GM23338 (cell line): ENCODE measurements at regions not wholly inside any gene's neighbourhood (a gene's known extent, or its start where the extent isn't known, plus 50 kb on each side); places are given as distances from the start of the nearest gene placed in this dataset.
A peak's percentile ranks its signal among the peaks of the same experiment; 100 is the strongest.

Experiments
- ATAC-seq: fragments of 200-7000 bp; cut with Tn5 transposase; 3 replicates; pipeline ENCODE4 v1.9.1; 2020
- DNase-seq: peaks from one replicate; pipeline ENCODE4 v3.0.0-alpha.2; 2015; ENCODE audit warnings: low spot score
- H2AFZ ChIP-seq: fragments of 200-600 bp; sonication (generic); 2 replicates; pipeline ENCODE4 v1.8.0; 2016; ENCODE audit warnings: antibody characterized with exemption, mild to moderate bottlenecking, moderate library complexity
- H3F3A ChIP-seq: fragments of 200-600 bp; sonication (generic); replicated peaks from 2 replicates; pipeline ENCODE4 v1.8.0; 2017; ENCODE audit warnings: antibody characterized with exemption, mixed run types, low read depth
- H3K27ac ChIP-seq: fragments of 200-600 bp; sonication (generic); 2 replicates; pipeline ENCODE4 v1.6.1; 2016; ENCODE audit warnings: low read depth
- H3K27me3 ChIP-seq: fragments of 200-600 bp; sonication (generic); 2 replicates; pipeline ENCODE4 v1.8.0; 2016; ENCODE audit warnings: mild to moderate bottlenecking, mixed run types, moderate library complexity; ENCODE audit not compliant: insufficient read depth
- H3K36me3 ChIP-seq: fragments of 200-600 bp; sonication (generic); 2 replicates; pipeline ENCODE4 v1.8.0; 2016; ENCODE audit warnings: mild to moderate bottlenecking; ENCODE audit not compliant: insufficient read depth
- H3K4me1 ChIP-seq: fragments of 200-600 bp; sonication (generic); 2 replicates; pipeline ENCODE4 v1.8.0; 2016; ENCODE audit warnings: mild to moderate bottlenecking, moderate library complexity; ENCODE audit not compliant: insufficient read depth
- H3K4me2 ChIP-seq: fragments of 200-600 bp; sonication (generic); 2 replicates; pipeline ENCODE4 v1.7.1; 2017; ENCODE audit warnings: mixed run types
- H3K4me3 ChIP-seq: fragments of 200-600 bp; sonication (generic); 2 replicates; pipeline ENCODE4 v1.6.1; 2016; ENCODE audit warnings: mixed run types
- H3K79me2 ChIP-seq: fragments of 200-600 bp; sonication (generic); replicated peaks from 2 replicates; pipeline ENCODE4 v1.8.0; 2017; ENCODE audit warnings: mild to moderate bottlenecking; ENCODE audit not compliant: insufficient read depth
- H3K9me2 ChIP-seq: fragments of 200-600 bp; sonication (generic); 2 replicates; pipeline ENCODE4 v1.8.0; 2017; ENCODE audit not compliant: insufficient read depth
- H4K20me1 ChIP-seq: fragments of 200-600 bp; sonication (generic); replicated peaks from 2 replicates; pipeline ENCODE4 v1.8.0; 2017; ENCODE audit warnings: mild to moderate bottlenecking; ENCODE audit not compliant: insufficient read depth
- H3K27ac Mint-ChIP-seq: 2 replicates; pipeline ENCODE4 v1.8.0; 2020; ENCODE audit warnings: inconsistent platforms, mild to moderate bottlenecking, moderate library complexity, mixed read lengths
- H3K27me3 Mint-ChIP-seq: 3 replicates; pipeline ENCODE4 v1.8.0; 2022; ENCODE audit warnings: low read depth, mild to moderate bottlenecking, moderate library complexity, mixed read lengths, inconsistent platforms; ENCODE audit not compliant: insufficient read depth, poor library complexity
- H3K36me3 Mint-ChIP-seq: 3 replicates; pipeline ENCODE4 v1.8.0; 2021; ENCODE audit warnings: low read depth, mild to moderate bottlenecking, inconsistent platforms, moderate library complexity, mixed read lengths
- H3K4me1 Mint-ChIP-seq: 3 replicates; pipeline ENCODE4 v1.8.0; 2020; ENCODE audit warnings: mild to moderate bottlenecking, inconsistent platforms, mixed read lengths
- H3K4me3 Mint-ChIP-seq: 3 replicates; pipeline ENCODE4 v1.8.0; 2021; ENCODE audit warnings: moderate library complexity, mild to moderate bottlenecking, inconsistent platforms, mixed read lengths
- H3K9me3 Mint-ChIP-seq: 3 replicates; pipeline ENCODE4 v1.8.0; 2020; ENCODE audit warnings: moderate library complexity, mild to moderate bottlenecking, inconsistent platforms, mixed read lengths
- CREB1 ChIP-seq: fragments of 250-450 bp; sonication (Bioruptor Pico); IDR thresholded peaks from 2 replicates; pipeline ENCODE4 v1.5.0; 2020; ENCODE audit warnings: low read depth, mild to moderate bottlenecking, moderate library complexity
- EZH2 ChIP-seq: fragments of 200-600 bp; sonication (generic); IDR thresholded peaks from one replicate; pipeline ENCODE4 v1.8.0; 2017; ENCODE audit warnings: antibody characterized with exemption, mild to moderate bottlenecking, low read depth; ENCODE audit not compliant: unreplicated experiment
- EZH2phosphoT487 ChIP-seq: fragments of 200-600 bp; sonication (generic); IDR thresholded peaks from one replicate; pipeline ENCODE4 v1.8.1; 2018; ENCODE audit warnings: antibody characterized with exemption; ENCODE audit not compliant: unreplicated experiment
- NANOG ChIP-seq: IDR thresholded peaks from 2 replicates; pipeline ENCODE4 v1.6.1; 2016; ENCODE audit warnings: antibody characterized with exemption, borderline replicate concordance
- POLR2AphosphoS5 ChIP-seq: IDR thresholded peaks from 2 replicates; pipeline ENCODE4 v1.6.1; 2016; ENCODE audit warnings: antibody characterized with exemption, low read depth
- REST ChIP-seq: IDR thresholded peaks from one replicate; pipeline ENCODE4 v1.6.1; 2018; ENCODE audit warnings: antibody characterized with exemption; ENCODE audit not compliant: unreplicated experiment
- ZNF114 ChIP-seq: fragments of 250-450 bp; sonication (Bioruptor Pico); IDR thresholded peaks from 2 replicates; pipeline ENCODE4 v1.5.0; 2020; ENCODE audit warnings: mild to moderate bottlenecking, moderate library complexity
- TF ChIP-seq, protein P1 (sequence below): fragments of 250-450 bp; sonication (Bioruptor Pico); IDR thresholded peaks from 2 replicates; pipeline ENCODE4 v1.5.0; 2020; ENCODE audit warnings: mild to moderate bottlenecking, moderate library complexity
- TF ChIP-seq, protein P2 (sequence below): IDR thresholded peaks from 2 replicates; pipeline ENCODE4 v1.6.1; 2016; ENCODE audit warnings: antibody characterized with exemption
- TF ChIP-seq, protein P3 (sequence below), 2 experiments: fragments of 200-600 bp in 1 of 2; sonication (generic) in 1 of 2; conservative IDR thresholded peaks; 2 replicates each; pipeline versions ENCODE4 v1.5.1 to v1.6.1; 2016 to 2017; ENCODE audit warnings: antibody characterized with exemption in 2 of 2, low read depth in 2 of 2, mild to moderate bottlenecking in 2 of 2, moderate library complexity in 1 of 2

- Histone ChIP-seq H2AFZ (no peak overlapping the region), H3K4me2 (no peak overlapping the region), H4K20me1 (no peaks in the 10 kb centered on the region), H3K4me3 (no peak overlapping the region), H3K27me3 (no peaks in the 10 kb centered on the region), H3K27ac (no peak overlapping the region), H3K36me3 (no peaks in the 10 kb centered on the region), H3K9me2 (no peaks in the 10 kb centered on the region), H3K4me1 (0 out of 2 replicates have a peak, but pooled peaks cover 4% of the 10 kb centered on the region), H3F3A (no peaks in the 10 kb centered on the region), H3K79me2 (no peaks in the 10 kb centered on the region)
- Mint-ChIP-seq H3K4me1 (peaks cover 17% of the 10 kb centered on the region), H3K4me3 (no peak overlapping the region), H3K27me3 (no peaks in the 10 kb centered on the region), H3K27ac (peak overlapping the region; percentile 19; the same call in 1 of the 2 replicates), H3K9me3 (no peaks in the 10 kb centered on the region), H3K36me3 (no peaks in the 10 kb centered on the region)
- ATAC-seq (no peak), DNase-seq (no peak)
- no peak for TF ChIP-seq EZH2phosphoT487
These were observed 1495.2 kb upstream of the C9orf72 start for GRCh38 chr9:29068461-29068860.

- no peaks in the 10 kb centered on the region for H3F3A ChIP-seq
- no peak overlapping the region for H3K4me3 Mint-ChIP-seq
- no peak overlapping the region for H3K27ac Mint-ChIP-seq
- H3K9me2 ChIP-seq = no peaks in the 10 kb centered on the region
- no peak overlapping the region for H3K4me2 ChIP-seq
- H3K36me3 Mint-ChIP-seq = no peaks in the 10 kb centered on the region
- no peaks in the 10 kb centered on the region for H3K79me2 ChIP-seq
- H4K20me1 ChIP-seq = no peaks in the 10 kb centered on the region
- no peaks in the 10 kb centered on the region for H3K27me3 Mint-ChIP-seq
- no peak for DNase-seq
- H3K9me3 Mint-ChIP-seq = no peaks in the 10 kb centered on the region
- peaks cover 17% of the 10 kb centered on the region for H3K4me1 Mint-ChIP-seq
- no peaks in the 10 kb centered on the region for H3K36me3 ChIP-seq
- no peak overlapping the region for H2AFZ ChIP-seq
- no peak for ATAC-seq
- H3K27ac ChIP-seq = no peak overlapping the region
- no peak overlapping the region for H3K4me3 ChIP-seq
- H3K4me1 ChIP-seq = 0 out of 2 replicates have a peak, but pooled peaks cover 4% of the 10 kb centered on the region
- no peaks in the 10 kb centered on the region for H3K27me3 ChIP-seq
- TF ChIP-seq CREB1 (CRISPR knock-in tag) = no peak
- TF ChIP-seq, protein P1, sequence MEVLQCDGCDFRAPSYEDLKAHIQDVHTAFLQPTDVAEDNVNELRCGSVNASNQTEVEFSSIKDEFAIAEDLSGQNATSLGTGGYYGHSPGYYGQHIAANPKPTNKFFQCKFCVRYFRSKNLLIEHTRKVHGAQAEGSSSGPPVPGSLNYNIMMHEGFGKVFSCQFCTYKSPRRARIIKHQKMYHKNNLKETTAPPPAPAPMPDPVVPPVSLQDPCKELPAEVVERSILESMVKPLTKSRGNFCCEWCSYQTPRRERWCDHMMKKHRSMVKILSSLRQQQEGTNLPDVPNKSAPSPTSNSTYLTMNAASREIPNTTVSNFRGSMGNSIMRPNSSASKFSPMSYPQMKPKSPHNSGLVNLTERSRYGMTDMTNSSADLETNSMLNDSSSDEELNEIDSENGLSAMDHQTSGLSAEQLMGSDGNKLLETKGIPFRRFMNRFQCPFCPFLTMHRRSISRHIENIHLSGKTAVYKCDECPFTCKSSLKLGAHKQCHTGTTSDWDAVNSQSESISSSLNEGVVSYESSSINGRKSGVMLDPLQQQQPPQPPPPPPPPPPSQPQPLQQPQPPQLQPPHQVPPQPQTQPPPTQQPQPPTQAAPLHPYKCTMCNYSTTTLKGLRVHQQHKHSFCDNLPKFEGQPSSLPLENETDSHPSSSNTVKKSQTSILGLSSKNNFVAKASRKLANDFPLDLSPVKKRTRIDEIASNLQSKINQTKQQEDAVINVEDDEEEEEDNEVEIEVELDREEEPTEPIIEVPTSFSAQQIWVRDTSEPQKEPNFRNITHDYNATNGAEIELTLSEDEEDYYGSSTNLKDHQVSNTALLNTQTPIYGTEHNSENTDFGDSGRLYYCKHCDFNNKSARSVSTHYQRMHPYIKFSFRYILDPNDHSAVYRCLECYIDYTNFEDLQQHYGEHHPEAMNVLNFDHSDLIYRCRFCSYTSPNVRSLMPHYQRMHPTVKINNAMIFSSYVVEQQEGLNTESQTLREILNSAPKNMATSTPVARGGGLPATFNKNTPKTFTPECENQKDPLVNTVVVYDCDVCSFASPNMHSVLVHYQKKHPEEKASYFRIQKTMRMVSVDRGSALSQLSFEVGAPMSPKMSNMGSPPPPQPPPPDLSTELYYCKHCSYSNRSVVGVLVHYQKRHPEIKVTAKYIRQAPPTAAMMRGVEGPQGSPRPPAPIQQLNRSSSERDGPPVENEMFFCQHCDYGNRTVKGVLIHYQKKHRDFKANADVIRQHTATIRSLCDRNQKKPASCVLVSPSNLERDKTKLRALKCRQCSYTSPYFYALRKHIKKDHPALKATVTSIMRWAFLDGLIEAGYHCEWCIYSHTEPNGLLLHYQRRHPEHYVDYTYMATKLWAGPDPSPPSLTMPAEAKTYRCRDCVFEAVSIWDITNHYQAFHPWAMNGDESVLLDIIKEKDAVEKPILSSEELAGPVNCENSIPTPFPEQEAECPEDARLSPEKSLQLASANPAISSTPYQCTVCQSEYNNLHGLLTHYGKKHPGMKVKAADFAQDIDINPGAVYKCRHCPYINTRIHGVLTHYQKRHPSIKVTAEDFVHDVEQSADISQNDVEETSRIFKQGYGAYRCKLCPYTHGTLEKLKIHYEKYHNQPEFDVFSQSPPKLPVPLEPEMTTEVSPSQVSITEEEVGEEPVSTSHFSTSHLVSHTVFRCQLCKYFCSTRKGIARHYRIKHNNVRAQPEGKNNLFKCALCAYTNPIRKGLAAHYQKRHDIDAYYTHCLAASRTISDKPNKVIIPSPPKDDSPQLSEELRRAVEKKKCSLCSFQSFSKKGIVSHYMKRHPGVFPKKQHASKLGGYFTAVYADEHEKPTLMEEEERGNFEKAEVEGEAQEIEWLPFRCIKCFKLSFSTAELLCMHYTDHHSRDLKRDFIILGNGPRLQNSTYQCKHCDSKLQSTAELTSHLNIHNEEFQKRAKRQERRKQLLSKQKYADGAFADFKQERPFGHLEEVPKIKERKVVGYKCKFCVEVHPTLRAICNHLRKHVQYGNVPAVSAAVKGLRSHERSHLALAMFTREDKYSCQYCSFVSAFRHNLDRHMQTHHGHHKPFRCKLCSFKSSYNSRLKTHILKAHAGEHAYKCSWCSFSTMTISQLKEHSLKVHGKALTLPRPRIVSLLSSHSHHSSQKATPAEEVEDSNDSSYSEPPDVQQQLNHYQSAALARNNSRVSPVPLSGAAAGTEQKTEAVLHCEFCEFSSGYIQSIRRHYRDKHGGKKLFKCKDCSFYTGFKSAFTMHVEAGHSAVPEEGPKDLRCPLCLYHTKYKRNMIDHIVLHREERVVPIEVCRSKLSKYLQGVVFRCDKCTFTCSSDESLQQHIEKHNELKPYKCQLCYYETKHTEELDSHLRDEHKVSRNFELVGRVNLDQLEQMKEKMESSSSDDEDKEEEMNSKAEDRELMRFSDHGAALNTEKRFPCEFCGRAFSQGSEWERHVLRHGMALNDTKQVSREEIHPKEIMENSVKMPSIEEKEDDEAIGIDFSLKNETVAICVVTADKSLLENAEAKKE = no peak
- TF ChIP-seq NANOG = no peak
- TF ChIP-seq, protein P2, sequence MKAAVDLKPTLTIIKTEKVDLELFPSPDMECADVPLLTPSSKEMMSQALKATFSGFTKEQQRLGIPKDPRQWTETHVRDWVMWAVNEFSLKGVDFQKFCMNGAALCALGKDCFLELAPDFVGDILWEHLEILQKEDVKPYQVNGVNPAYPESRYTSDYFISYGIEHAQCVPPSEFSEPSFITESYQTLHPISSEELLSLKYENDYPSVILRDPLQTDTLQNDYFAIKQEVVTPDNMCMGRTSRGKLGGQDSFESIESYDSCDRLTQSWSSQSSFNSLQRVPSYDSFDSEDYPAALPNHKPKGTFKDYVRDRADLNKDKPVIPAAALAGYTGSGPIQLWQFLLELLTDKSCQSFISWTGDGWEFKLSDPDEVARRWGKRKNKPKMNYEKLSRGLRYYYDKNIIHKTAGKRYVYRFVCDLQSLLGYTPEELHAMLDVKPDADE = no peak
- TF ChIP-seq, protein P3, sequence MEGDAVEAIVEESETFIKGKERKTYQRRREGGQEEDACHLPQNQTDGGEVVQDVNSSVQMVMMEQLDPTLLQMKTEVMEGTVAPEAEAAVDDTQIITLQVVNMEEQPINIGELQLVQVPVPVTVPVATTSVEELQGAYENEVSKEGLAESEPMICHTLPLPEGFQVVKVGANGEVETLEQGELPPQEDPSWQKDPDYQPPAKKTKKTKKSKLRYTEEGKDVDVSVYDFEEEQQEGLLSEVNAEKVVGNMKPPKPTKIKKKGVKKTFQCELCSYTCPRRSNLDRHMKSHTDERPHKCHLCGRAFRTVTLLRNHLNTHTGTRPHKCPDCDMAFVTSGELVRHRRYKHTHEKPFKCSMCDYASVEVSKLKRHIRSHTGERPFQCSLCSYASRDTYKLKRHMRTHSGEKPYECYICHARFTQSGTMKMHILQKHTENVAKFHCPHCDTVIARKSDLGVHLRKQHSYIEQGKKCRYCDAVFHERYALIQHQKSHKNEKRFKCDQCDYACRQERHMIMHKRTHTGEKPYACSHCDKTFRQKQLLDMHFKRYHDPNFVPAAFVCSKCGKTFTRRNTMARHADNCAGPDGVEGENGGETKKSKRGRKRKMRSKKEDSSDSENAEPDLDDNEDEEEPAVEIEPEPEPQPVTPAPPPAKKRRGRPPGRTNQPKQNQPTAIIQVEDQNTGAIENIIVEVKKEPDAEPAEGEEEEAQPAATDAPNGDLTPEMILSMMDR (conservative IDR thresholded peaks at IDR 0.05; ENCODE audit: low read depth in 2 of 2) = no peak
- TF ChIP-seq REST = no peak
- no peak for TF ChIP-seq POLR2AphosphoS5
- no peak for TF ChIP-seq EZH2
- TF ChIP-seq ZNF114 (CRISPR knock-in tag) = no peak
- TF ChIP-seq EZH2phosphoT487 = no peak
These were observed 1496.1 kb upstream of the C9orf72 start for GRCh38 chr9:29069376-29069775.
